GM19397 (cell line): ENCODE measurements at regions not wholly inside any gene's neighbourhood (a gene's known extent, or its start where the extent isn't known, plus 50 kb on each side); places are given as distances from the start of the nearest gene placed in this dataset.
"Not testable (repeated sequence)": the region's sequence is repeated elsewhere in the genome, so short reads cannot be mapped to it uniquely, and the experiment has no call there.

Experiments used
- ATAC-seq: cut with Tn5 transposase; IDR thresholded peaks from one replicate; pipeline ENCODE4 v1.9.1; 2021; ENCODE audit warnings: mild to moderate bottlenecking, moderate library complexity; ENCODE audit not compliant: unreplicated experiment

- no peak for ATAC-seq
Measured at GRCh38 chr9:71286146-71286545, 164.7 kb upstream of the TRPM3 start.

GRCh38 chr9:71285191-71285656 is 163.8 kb upstream of the TRPM3 start:
- ATAC-seq, result no peak

GRCh38 chr9:71282116-71282515 is 160.7 kb upstream of the TRPM3 start:
- not testable (repeated sequence) for ATAC-seq

GRCh38 chr9:71279151-71279739 is 157.8 kb upstream of the TRPM3 start:
- ATAC-seq, result no peak

DNA sequence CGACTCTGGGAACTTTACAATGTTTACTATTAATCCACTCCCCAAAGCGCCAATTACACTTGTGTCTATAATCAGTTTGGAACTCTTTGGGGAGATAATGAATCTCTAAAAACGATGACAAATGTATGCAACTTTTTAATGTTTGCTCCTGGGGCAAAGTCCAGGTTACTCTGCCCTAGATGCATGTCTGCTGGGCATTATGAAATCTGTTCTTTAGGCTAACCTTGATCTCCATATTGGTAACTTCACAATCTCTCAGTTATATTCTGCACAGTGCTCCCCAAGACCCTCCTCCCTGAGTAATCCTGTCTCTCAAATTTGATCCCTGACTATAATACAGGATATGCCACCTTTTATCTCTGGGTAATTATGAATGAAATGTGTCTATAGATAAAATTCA is 152.2 kb upstream of the TRPM3 start:
- ATAC-seq, result no peak

GRCh38 chr9:71271602-71272001 is 150.2 kb upstream of the TRPM3 start:
- ATAC-seq, result no peak

DNA sequence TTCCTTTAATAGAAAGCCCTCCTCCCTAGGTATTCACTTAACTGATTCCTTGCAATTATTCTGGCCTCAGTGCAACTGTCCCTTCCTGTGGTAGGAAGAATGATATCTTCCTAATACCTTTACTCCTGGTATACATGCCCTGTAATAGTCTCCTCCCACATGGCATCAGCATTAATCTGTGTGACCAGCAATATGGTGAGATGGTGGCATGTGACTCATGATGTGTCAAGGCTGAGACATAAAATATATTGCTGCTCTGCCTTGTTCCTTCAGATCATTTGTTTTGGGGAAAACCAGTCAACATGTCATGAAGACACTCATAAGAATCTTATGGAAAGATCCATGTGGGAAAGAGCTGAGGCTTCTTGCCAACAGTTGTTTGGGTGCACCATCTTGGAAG is 149.1 kb upstream of the TRPM3 start:
- ATAC-seq, result no peak

- ATAC-seq, result no peak
Measured at GRCh38 chr9:71269859-71270258, 148.4 kb upstream of the TRPM3 start.

- ATAC-seq, result no peak
Measured at GRCh38 chr9:71268871-71269635, 147.6 kb upstream of the TRPM3 start.

DNA sequence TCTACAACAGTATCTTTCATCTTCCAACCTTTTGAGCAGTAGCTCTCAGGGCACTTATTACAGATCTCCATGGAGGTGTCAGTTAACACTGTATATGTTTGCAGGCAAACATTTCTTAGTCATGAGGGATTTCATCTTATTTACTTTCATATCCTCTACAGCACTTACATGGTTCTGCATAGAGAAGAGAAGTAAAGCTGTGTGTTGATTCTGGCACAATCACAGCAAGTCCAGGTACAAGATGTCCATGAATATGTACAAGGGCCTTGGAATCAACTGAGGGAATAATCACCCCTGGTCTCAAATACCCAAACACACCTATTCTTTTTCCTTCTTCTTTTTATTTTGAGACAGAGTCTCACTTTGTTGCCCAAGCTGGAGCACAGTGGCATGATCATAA is 142.0 kb upstream of the TRPM3 start:
- ATAC-seq, result no peak

DNA sequence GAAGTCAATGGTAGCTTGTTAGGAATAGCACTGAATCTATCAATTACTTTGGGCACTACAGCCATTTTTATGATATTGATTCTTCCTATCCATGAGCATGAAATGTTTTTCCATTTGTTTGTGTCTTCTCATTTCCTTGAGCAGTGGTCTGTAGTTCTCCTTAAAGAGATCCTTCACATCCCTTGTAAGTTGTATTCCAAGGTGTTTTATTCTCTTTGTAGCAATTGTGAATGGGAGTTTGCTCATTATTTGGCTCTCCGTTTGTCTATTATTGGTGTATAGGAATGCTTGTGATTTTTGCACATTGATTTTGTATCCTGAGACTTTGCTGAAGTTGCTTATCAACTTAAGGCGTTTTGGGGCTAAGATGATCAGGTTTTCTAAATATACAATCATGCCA is 139.0 kb upstream of the TRPM3 start:
- not testable (repeated sequence) for ATAC-seq

- no peak for ATAC-seq
Measured at GRCh38 chr9:71254592-71255277, 133.3 kb upstream of the TRPM3 start.

GRCh38 chr9:71253011-71253410 is 131.6 kb upstream of the TRPM3 start:
- ATAC-seq, result no peak

DNA sequence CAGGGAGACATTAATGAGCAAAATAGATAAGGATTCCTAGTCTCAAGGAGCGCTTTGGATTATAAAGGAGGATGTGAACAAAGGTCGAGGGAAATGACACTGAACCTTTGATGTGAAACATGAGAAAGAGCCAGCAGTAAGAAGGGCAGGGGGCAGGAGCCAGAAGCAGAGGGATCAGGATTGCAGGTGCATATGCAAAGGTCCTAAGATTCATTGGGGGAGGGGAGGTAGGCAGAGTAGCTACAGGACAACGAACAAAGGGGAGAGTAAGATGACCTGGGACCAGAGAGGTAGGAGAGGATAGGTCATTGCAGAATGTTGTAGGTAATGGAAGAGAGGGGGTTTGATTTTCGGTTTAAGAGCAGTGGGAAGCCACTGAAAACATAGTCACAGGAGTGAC is 129.2 kb upstream of the TRPM3 start:
- ATAC-seq, result no peak

- ATAC-seq, result peak; percentile 64
Measured at GRCh38 chr9:71249729-71250317, 128.4 kb upstream of the TRPM3 start.

DNA sequence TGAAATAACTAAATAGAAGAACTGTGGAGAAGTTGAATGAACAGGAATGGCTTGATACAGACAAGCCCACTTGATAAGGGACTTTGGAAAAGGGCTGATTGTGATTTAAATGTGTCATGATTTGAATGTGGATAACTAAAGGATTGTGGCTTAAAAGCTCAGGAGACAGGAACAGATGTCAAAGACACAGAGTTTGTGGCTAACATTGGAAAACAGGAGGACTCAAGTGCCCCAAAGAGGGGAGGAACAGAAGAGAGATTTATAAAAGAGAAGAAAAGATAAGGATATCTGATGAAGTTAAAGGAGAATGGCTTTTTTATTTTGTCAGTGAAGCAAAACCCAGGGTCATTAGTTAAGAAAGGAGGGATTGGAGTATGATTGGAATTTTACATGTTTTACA is 124.2 kb upstream of the TRPM3 start:
- no peak for ATAC-seq

DNA sequence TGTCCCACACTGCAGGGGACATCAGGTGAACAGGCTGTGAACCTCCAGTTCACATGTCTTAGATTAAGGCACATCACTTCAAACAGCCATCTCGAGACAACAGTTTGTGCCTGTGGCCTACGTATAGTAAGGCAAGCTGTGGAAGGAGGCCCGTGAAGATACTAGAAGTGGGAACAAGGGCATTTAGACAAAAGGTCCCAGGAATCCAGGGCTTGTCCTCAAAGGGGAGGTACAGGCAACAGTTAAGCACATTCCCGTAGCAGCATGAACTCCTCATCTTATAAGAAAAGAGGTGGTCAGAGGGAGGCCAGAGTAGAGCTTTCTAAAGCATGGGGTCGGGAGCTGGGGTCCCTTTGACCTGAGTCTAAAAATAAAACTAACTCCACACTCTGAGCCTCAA is 122.5 kb upstream of the TRPM3 start:
- ATAC-seq, result no peak

GRCh38 chr9:71242081-71242480 is 120.7 kb upstream of the TRPM3 start:
- no peak for ATAC-seq

DNA sequence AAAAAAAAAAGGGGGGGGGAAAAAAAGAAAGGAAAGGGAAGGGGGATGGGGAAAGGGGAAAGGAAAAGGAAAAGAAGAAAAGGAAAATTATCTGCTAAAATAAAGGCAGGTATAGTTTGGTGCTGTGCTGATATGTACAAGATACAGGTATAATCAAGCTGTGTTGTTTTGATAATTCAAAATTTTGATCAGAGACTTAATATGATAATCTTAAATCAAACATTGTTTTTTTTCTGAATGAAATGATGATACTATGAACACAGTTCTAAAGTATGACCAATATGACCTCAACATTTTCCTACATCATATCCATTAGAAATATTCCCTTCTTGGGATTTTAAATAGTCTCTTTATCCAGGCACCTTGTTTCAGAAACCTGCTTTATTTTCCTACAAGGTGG is 115.6 kb upstream of the TRPM3 start:
- no peak for ATAC-seq

GRCh38 chr9:71233646-71234045 is 112.2 kb upstream of the TRPM3 start:
- ATAC-seq, result no peak

DNA sequence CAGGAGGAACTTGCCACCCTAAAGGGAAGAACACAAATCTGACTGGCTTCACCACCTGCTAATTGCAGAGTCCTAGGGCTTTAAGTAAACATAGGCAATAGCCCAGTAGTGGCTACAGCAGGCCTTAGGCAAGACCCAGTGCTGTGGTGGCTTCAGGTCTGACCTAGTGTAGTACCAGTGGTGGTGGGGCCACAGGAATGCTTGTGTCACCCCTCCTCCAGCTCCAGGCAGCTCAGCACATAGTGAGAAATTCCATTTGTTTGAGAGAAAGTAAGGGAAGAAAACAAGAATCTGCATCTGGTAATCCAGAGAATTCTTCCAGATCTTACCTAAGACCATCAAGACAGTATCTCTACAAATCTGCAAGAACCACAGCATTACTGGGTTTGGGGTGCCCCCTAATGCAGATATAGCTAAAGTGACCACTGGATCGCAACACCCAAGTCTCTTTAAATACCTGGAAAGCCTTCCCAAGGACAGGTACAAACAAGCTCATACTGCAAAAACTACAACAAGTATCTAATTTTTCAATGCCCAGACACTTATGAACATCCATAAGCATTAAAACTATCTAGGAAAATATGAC is 102.6 kb upstream of the TRPM3 start:
- no peak for ATAC-seq
